CD4-positive, alpha-beta T cell treated with Interleukin-10 for 1 hour (primary cell): ENCODE measurements at regions not wholly inside any gene's neighbourhood (a gene's known extent, or its start where the extent isn't known, plus 50 kb on each side); places are given as distances from the start of the nearest gene placed in this dataset.

Source experiments
- DNase-seq: peaks from one replicate; pipeline ENCODE4 v3.0.0-alpha.2; 2020

GRCh38 chr2:186189816-186190215, 296.2 kb upstream of the ZC3H15 start:
- DNase-seq = no peak

GRCh38 chr2:186195696-186196095, 290.4 kb upstream of the ZC3H15 start:
- no peak for DNase-seq

DNA sequence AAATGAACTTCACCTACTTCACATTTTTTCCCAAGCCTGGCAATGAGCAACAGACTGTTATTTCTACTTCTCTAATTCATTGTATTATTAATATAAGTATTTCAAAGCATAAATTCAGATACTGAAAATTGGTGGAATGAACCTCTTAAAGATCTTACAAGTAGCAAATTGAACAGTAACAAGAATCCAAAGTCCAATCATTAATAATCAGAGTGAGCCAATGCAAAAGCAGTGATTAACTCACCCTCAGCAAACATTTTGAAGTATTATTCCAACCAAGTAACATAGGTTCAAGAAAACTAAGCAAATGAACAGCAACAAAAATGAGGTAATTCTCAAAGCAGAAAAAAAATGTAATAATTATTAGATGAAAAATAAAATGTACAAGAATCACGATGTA, 288.1 kb upstream of the ZC3H15 start:
- no peak for DNase-seq

DNA sequence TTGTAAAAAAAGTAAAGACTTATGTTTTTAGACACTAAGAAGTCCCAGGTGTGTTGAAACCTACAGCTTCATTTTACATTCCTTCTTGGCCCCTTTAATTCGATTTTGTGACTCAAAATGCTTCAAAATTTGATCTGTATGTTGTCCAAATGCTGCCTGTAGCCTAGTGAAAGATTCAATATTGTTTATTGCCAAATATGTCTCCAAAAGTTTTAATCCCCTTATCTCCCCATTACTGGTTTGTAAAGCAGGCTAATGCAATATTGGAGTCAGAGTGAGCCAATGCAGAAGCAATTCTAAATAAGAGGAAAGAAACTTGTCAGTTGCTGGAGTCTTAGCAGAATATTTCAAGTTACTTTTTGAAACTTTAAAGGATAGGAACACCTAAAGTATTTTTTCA, 287.0 kb upstream of the ZC3H15 start:
- DNase-seq = no peak

GRCh38 chr2:186201371-186201770, 284.7 kb upstream of the ZC3H15 start:
- no peak for DNase-seq

- DNase-seq = no peak
Measured at GRCh38 chr2:186205254-186205911, 280.7 kb upstream of the ZC3H15 start.

DNA sequence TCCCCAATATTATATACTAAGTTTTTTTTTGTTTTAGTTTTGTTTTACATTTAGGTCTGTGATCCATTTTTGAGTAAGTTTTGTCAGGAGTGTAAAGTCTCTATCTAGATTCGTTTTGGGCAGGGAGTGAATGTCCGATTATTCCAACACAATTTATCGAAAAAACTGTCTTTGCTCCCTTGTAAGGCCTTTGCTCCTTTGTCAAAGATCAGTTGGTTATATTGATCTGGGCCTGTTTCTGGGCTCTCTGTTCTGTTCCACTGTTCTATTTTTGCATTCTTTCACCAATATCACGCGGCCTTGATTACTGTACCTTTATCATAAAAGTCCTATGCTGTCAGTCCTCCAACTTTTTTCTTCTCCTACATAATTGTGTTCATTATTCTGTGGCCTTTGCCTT, 276.5 kb upstream of the ZC3H15 start:
- no peak for DNase-seq

DNA sequence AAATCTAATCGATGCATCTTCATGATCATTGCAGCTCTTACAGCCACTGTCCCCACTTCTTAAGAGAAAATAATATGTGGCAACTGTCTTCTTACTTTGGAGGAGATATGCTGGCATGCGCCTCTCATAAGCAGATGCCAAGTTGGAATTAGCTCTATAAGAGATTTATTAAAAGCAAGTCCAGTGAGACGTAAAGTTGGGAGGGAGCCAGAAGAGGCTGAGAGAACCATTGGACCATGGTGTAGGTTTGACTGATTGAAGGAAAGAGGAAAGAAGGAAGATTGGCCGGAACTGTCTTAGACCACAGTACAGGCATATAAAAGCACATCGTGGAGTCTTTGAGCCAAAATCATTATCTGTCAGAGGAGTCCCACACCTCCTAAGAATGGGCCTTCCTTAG, 265.7 kb upstream of the ZC3H15 start:
- no peak for DNase-seq

DNA sequence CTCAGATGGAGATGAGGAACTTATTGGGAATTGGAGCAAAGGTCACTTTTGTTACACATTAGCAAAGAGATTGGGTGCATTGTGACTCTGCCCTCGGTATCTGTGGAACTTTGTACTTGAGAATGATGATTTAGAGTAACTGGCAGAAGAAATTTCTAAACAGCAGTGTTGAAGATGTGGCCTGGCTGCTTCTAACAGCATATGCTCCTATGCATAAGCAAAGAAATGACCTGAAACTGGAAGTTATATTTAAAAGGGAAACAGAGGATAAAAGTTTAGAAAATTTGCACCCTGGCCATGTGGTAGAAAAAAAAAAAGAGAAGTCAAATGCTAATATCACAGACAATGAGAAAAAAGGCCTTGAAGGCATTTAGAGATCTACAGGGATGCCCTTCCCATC, 256.8 kb upstream of the ZC3H15 start:
- no peak for DNase-seq

DNA sequence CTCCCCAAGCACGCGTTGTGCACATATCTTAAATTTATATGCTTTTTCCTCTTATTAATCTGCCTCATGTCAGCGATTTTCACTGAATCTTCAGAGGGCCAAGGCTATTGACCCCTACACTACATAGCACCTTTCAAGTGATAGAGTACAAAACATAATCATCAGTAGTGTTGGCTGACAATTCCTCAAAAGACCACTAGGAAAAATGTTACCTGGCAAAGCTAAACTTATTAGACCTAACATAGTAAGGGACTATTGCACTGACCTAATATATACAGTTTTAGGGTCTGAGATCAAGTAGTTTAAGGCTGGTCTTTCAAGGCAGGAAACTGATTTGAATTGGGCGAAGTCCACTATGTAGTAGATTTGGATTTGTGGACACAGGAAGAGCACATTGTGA, 244.2 kb upstream of the ZC3H15 start:
- no peak for DNase-seq

DNA sequence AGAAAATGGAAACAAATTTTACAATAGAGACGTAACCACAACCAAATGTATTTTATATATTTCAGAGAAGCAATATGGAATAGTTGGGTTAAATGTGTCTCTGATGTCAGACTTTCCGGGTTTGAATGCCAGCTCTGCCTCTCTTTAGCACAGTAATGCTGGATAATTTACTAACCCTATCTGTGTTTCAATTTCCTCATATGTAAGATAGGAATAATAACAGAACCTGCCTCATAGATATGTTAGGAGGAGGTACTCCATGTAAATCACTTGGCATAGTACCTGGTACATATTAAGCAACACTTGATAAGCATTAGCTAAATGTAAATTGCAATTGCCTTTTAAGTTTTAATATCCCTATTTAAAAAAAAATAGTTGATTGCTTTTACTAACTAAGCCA, 231.3 kb upstream of the ZC3H15 start:
- DNase-seq = no peak

GRCh38 chr2:186255823-186256222, 230.2 kb upstream of the ZC3H15 start:
- no peak for DNase-seq

DNA sequence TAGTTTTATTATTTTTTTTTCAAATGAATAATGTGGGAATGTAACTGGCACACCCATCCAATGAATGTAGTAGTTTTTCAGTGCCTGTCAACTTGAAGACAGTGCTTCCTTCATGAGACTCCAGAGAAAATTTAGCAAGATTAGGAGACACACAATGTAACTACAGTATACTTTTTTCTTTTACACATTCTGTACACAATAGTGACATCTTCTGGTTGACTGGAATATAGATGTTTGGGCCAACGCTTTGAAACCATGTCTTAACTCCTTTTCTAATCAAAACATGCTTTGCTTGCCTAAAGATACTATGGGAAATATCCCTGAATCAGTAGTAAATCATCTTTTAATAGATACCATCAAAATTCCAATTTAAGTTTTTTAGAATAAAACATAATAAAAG, 229.5 kb upstream of the ZC3H15 start:
- DNase-seq = no peak

- no peak for DNase-seq
Measured at GRCh38 chr2:186263673-186264250, 222.3 kb upstream of the ZC3H15 start.

- DNase-seq = no peak
Measured at GRCh38 chr2:186269536-186269935, 216.5 kb upstream of the ZC3H15 start.

- no peak for DNase-seq
Measured at GRCh38 chr2:186273953-186274352, 212.1 kb upstream of the ZC3H15 start.

DNA sequence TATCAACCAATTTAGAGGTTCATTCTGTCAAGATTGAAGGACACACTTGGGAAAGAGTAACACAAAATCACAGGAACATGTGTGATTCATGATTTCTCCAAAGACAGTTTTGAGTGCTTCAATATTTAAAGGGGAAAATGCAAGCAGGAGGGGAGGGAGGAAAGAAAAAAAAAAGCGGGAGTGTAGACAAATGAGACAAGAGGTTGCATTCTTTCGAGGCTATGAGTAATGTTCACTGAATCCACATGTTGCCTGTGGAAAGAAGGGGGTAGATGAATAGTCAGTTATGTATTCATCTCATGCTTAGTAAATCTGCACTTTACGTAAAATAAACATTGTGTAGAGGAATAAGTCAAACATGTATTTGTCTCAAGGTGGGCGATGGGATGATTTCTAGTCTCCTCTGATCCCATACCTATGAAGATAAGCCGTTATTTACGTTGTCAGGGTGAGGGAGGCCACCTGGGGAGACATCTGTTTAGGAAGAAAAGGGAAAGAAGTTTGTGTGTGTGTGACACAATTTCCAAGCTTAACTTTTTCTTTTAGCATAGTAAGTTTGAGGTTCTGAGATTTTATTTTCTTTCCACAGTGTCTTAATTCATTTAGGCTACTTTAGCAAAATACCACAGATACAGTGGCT, 211.0 kb upstream of the ZC3H15 start:
- DNase-seq = no peak

DNA sequence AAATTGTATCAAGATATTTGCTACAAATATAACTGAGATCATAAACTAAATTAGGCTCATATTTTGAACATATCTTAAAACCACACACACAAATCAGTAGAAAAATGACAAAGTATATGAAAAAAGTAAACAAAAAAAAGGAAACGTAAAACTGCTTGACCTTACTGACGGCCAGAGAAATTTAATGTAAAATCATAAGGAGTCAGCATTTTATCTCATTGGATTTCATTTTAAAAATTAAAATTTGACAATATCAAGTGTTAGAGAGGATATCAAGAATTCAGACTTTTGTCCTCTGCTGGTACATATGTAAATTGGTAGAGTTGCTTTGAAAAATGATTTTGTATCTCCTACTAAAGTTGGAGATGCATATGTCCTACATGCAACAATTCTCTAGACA, 209.2 kb upstream of the ZC3H15 start:
- no peak for DNase-seq

DNA sequence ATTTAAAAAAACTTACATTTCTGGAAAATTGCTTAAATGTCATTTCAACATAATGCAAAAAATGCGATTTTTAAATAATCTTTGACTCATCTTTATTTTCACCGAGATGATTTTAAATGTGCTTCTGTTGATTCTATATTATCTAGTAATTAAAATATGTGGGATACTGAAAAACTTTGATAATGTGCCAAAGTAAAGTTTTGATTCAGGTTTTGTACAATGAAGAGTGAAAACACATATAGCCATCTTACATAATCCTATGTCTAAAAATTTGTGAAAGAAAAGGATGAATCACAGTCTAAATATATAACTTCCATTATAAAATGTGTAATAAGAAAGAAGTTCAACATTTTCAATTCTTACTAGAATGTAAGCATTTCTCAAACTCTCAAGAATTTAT, 204.3 kb upstream of the ZC3H15 start:
- no peak for DNase-seq

- DNase-seq = no peak
Measured at GRCh38 chr2:186294248-186294888, 191.7 kb upstream of the ZC3H15 start.

GRCh38 chr2:186299610-186300009, 186.4 kb upstream of the ZC3H15 start:
- DNase-seq = no peak

DNA sequence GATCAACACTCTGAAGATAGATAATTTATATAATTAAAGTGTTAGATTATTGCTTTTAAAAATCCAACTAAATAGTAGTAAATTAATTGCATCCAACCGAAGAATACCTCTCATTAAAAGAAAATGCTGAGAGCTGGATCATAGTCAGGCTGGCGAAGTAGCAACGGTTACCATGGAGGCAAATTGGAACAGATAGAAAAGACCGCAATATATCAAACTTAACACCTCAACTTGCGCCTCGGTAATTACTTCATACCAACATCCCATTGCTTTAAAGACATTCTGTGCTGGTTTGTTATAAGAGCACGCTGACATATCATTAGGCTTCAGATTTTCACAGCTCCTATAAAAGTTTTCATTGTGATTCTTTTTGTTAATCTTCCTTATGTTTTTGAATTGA, 183.8 kb upstream of the ZC3H15 start:
- no peak for DNase-seq

DNA sequence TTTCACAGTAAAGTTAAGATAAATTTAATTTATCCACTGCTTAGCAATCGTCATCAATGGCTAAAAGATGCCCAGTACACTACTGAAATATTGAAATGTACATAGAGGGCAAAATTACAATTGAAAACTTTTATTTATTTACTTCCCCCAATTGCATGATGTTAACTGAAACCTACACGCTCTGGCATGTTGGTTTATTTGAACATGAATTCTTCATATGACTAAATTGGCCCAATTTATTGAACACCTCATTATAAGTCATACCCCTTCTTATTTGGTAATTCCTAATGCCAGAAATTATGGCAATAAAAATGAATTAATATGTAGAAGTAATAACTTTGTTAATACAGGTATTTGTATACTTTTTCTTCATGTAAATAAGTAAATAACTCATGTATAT, 183.0 kb upstream of the ZC3H15 start:
- no peak for DNase-seq

GRCh38 chr2:186304064-186304463, 182.0 kb upstream of the ZC3H15 start:
- no peak for DNase-seq
